IMR-90 (cell line): ENCODE measurements at regions not wholly inside any gene's neighbourhood (a gene's known extent, or its start where the extent isn't known, plus 50 kb on each side); places are given as distances from the start of the nearest gene placed in this dataset.

Experiments
- CEBPB ChIP-seq: IDR thresholded peaks from 2 replicates; pipeline ENCODE4 v1.6.1; 2012; ENCODE audit warnings: low read depth, low read length, improper control_type of control experiment
- MAFK ChIP-seq: IDR thresholded peaks from 2 replicates; pipeline ENCODE4 v1.6.1; 2012; ENCODE audit warnings: low read depth, low read length, improper control_type of control experiment
- POLR2A ChIP-seq: IDR thresholded peaks from 2 replicates; pipeline ENCODE4 v1.6.1; 2012; ENCODE audit warnings: mild to moderate bottlenecking, low read depth, low read length
- TF ChIP-seq, protein P1 (sequence below): conservative IDR thresholded peaks from 2 replicates; pipeline ENCODE4 v1.5.1; 2012; ENCODE audit warnings: mild to moderate bottlenecking, low read depth, low read length, improper control_type of control experiment

DNA sequence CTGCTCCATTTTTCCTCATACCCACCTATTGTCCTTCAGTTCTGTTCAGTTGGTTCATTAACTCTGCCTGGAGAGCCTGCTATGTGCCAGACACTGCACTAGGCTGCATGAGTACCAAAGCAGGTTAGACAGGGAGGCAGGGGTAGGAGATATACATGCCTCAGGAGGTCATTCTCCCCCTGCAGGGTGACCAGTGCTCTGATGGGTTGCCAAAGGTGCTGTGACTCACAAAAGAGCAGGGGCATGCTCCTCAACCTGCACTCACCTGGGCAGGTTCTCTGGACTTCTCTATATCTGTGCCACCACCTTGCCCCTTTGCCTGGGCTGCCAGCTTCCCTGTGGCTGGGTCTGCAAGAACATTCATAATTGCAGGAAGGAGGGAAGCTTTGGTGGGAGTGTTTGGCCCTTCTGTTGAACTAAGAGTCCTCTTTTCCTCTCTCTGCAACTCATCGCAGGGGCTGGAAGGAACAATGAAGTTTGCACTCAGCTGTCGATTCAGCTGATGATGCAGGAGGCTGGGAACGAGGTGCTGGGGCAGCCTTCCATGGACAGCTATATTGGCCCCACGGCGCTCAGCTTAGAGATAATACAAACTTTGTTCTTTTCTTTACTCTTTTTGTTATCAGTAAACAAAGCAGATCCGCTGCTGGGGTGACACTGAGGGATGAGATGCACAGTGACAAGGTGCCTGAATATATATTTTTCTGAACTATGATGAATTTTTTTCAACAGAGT, 356.4 kb upstream of the PLXNA2 start:
- TF ChIP-seq POLR2A (no peak), MAFK (no peak), CEBPB (no peak)
- TF ChIP-seq, protein P1, sequence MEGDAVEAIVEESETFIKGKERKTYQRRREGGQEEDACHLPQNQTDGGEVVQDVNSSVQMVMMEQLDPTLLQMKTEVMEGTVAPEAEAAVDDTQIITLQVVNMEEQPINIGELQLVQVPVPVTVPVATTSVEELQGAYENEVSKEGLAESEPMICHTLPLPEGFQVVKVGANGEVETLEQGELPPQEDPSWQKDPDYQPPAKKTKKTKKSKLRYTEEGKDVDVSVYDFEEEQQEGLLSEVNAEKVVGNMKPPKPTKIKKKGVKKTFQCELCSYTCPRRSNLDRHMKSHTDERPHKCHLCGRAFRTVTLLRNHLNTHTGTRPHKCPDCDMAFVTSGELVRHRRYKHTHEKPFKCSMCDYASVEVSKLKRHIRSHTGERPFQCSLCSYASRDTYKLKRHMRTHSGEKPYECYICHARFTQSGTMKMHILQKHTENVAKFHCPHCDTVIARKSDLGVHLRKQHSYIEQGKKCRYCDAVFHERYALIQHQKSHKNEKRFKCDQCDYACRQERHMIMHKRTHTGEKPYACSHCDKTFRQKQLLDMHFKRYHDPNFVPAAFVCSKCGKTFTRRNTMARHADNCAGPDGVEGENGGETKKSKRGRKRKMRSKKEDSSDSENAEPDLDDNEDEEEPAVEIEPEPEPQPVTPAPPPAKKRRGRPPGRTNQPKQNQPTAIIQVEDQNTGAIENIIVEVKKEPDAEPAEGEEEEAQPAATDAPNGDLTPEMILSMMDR: no peak
